HG03103 (cell line): ENCODE measurements at regions not wholly inside any gene's neighbourhood (a gene's known extent, or its start where the extent isn't known, plus 50 kb on each side); places are given as distances from the start of the nearest gene placed in this dataset.

Experiments used
- ATAC-seq: cut with Tn5 transposase; IDR thresholded peaks from one replicate; pipeline ENCODE4 v1.9.1; 2021; ENCODE audit warnings: low read depth; ENCODE audit not compliant: unreplicated experiment

- no peak for ATAC-seq
Observed at GRCh38 chr2:129925381-129925780, 54.1 kb upstream of the RAB6C start.

- no peak for ATAC-seq
Observed at GRCh38 chr2:129927696-129928095, 51.8 kb upstream of the RAB6C start.

- ATAC-seq = no peak
Observed at GRCh38 chr2:129929321-129930290, 49.9 kb upstream of the RAB6C start.
